ENCODE measurements at regions not wholly inside any gene's neighbourhood (a gene's known extent, or its start where the extent isn't known, plus 50 kb on each side); places are given as distances from the start of the nearest gene placed in this dataset.

- H3K4me1 ChIP-seq (ENCODE audit: control insufficient read depth, insufficient read depth, low read length) = no peaks in the 10 kb centered on the region
- H3K27ac ChIP-seq (ENCODE audit: control insufficient read depth, insufficient read depth) = no peak overlapping the region
- H3K9ac ChIP-seq (ENCODE audit: control insufficient read depth, insufficient read depth, low read length) = no peak overlapping the region
- intact Hi-C loops (cut with micrococcal nuclease; ENCODE audit: unreplicated experiment) (no loop called here), in situ Hi-C loops (cut with MboI) (no loop called here)
- WGBS (ENCODE audit: insufficient coverage, insufficient replicate concordance, low lambda C conversion rate, missing lambda C conversion rate) = 48% methylated on average over 2 of the region's 2 CpGs
- ChIA-PET RAD21 (ENCODE audit: unreplicated experiment) (no interaction called here), CTCF (no interaction called here), POLR2A (no interaction called here), SMC1A (ENCODE audit: uncharacterized antibody, unreplicated experiment) (no interaction called here)
- H3K4me3 ChIP-seq = no peak overlapping the region
- no TSS peak for BruUV-seq (replicated peaks)
- H3K27me3 ChIP-seq (replicated peaks in 1 of 2; ENCODE audit: control insufficient read depth in 2 of 2, insufficient read depth in 2 of 2, low read length in 1 of 2) = no peaks in the 10 kb centered on the region
- H3K4me2 ChIP-seq (ENCODE audit: control insufficient read depth, insufficient read depth) = no peak overlapping the region
- no peaks in the 10 kb centered on the region for H3K9me3 ChIP-seq (replicated peaks; ENCODE audit: control insufficient read depth, insufficient read depth, low read length)
- H2AFZ ChIP-seq (ENCODE audit: control insufficient read depth, low read depth, low read length) = no peak overlapping the region
- ATAC-seq (no peak), DNase-seq (ENCODE audit: low read depth, low spot score) (no peak), FAIRE-seq (no peak)
- H3K79me2 ChIP-seq (ENCODE audit: control insufficient read depth, insufficient read depth, low read length) = no peaks in the 10 kb centered on the region
- H3K36me3 ChIP-seq (ENCODE audit: control insufficient read depth in 2 of 2, insufficient read depth in 2 of 2, low read length in 1 of 2) = no peaks in the 10 kb centered on the region
- H4K20me1 ChIP-seq (ENCODE audit: control insufficient read depth, insufficient read depth) = no peaks in the 10 kb centered on the region
- TF ChIP-seq NFYA (IDR thresholded peaks at IDR 0.05; ENCODE audit: borderline replicate concordance, low read depth, low read length) = no peak
- no peak for TF ChIP-seq BMI1 (IDR thresholded peaks at IDR 0.05; ENCODE audit: borderline replicate concordance)
- no peak for TF ChIP-seq MXI1 (IDR thresholded peaks at IDR 0.05; ENCODE audit: low read depth, low read length)
- TF ChIP-seq SUZ12 (IDR thresholded peaks at IDR 0.05; ENCODE audit: unreplicated experiment) = no peak
- TF ChIP-seq NRF1 (conservative IDR thresholded peaks at IDR 0.05; ENCODE audit: low read depth, low read length) = no peak
- no peak for TF ChIP-seq ZNF622 (IDR thresholded peaks at IDR 0.05)
- no peak for TF ChIP-seq MEF2B (IDR thresholded peaks at IDR 0.05; ENCODE audit: partially characterized antibody, poor library complexity, severe bottlenecking)
- no peak for TF ChIP-seq CHD1 (IDR thresholded peaks at IDR 0.05; ENCODE audit: low read depth, low read length)
- no peak for TF ChIP-seq NR2C2 (IDR thresholded peaks at IDR 0.05; ENCODE audit: borderline replicate concordance, control insufficient read depth, insufficient read length, low read depth)
- no peak for TF ChIP-seq IRF4 (IDR thresholded peaks at IDR 0.05; ENCODE audit: low read depth, low read length)
- TF ChIP-seq BRCA1 (IDR thresholded peaks at IDR 0.05; ENCODE audit: low read depth, low read length) = no peak
- TF ChIP-seq SMAD5 (IDR thresholded peaks at IDR 0.05; ENCODE audit: low read depth) = no peak
Observed at GRCh38 chr17:68662479-68662878, 61.3 kb upstream of the FAM20A start.
